Epithelial cell of esophagus (primary cell): ENCODE measurements at regions not wholly inside any gene's neighbourhood (a gene's known extent, or its start where the extent isn't known, plus 50 kb on each side); places are given as distances from the start of the nearest gene placed in this dataset.

Experiments
- DNase-seq: peaks from one replicate; pipeline ENCODE4 v3.0.0; 2010; ENCODE audit warnings: low read depth
- H3K4me3 ChIP-seq: 2 replicates; pipeline ENCODE4 v1.5.1; 2011; ENCODE audit warnings: mild to moderate bottlenecking, low read length, control low read depth
- TF ChIP-seq, protein P1 (sequence below): IDR thresholded peaks from 2 replicates; pipeline ENCODE4 v1.5.1; 2011; ENCODE audit warnings: low read depth, mild to moderate bottlenecking, low read length, control low read depth, inconsistent platforms; ENCODE audit not compliant: insufficient read depth; ENCODE audit errors: missing control alignments

DNA sequence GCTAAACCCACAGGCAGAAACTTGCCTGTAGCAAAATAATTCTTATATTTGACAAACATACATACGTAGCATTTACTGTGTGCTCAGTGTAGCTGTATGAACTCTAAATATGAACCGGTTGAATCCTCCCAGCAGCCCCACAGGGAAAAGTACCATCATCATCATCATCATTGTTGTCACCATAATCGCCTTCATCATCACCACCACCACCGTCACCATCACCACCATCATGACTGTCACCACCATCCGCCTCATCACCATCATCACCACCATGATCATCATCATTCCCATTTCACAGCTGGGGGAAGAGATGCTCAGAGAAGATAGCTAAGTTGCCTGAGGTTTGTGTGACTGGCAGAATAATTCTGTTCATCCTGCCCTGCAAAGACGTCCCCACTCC is 81.7 kb downstream of the IRF8 start:
- TF ChIP-seq, protein P1, sequence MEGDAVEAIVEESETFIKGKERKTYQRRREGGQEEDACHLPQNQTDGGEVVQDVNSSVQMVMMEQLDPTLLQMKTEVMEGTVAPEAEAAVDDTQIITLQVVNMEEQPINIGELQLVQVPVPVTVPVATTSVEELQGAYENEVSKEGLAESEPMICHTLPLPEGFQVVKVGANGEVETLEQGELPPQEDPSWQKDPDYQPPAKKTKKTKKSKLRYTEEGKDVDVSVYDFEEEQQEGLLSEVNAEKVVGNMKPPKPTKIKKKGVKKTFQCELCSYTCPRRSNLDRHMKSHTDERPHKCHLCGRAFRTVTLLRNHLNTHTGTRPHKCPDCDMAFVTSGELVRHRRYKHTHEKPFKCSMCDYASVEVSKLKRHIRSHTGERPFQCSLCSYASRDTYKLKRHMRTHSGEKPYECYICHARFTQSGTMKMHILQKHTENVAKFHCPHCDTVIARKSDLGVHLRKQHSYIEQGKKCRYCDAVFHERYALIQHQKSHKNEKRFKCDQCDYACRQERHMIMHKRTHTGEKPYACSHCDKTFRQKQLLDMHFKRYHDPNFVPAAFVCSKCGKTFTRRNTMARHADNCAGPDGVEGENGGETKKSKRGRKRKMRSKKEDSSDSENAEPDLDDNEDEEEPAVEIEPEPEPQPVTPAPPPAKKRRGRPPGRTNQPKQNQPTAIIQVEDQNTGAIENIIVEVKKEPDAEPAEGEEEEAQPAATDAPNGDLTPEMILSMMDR: no peak
- no peak overlapping the region for H3K4me3 ChIP-seq

DNA sequence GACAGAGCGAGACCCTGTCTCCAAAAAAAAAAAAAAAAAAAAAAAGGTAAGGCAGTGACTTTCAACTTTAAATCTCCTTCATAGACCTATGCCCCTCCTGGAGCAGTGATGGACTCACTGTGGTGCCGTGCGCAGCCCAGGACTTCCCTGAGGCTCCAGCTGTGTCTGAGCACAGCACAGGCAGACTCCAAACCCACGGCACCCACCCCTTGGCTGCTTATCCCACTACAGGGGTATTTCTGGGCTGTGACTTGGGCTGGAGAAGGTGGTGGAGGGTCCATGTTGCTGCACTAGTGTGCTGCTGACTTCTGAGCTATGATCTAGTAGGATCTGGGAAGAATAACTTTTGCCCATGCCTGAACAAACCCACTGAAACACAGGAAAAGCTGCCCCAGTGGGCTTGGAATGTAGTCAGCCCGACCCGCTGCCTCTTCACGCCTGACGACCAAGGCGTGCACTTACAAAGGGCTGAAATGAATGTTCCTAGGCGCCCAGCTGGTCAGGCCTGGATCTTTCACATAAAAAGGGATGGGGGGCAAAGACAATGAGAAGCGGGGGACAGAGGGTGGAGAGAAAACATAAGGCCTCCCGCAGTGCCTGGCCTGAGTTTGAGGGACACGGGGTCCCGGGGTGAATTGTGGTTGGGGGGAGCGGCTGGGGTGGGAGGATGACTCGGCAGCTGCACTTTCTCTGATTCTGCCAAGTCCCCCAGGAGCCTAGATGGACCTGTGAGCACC is 83.0 kb downstream of the IRF8 start:
- DNase-seq: no peak
- no peak overlapping the region for H3K4me3 ChIP-seq
- TF ChIP-seq, protein P1: no peak

More for the DNA sequence above, 81.7 kb downstream of the IRF8 start:
- DNase-seq: no peak

- TF ChIP-seq, protein P1: no peak
- no peak overlapping the region for H3K4me3 ChIP-seq
- no peak for DNase-seq
Observed at GRCh38 chr16:85982563-85982939, 83.6 kb downstream of the IRF8 start.

DNA sequence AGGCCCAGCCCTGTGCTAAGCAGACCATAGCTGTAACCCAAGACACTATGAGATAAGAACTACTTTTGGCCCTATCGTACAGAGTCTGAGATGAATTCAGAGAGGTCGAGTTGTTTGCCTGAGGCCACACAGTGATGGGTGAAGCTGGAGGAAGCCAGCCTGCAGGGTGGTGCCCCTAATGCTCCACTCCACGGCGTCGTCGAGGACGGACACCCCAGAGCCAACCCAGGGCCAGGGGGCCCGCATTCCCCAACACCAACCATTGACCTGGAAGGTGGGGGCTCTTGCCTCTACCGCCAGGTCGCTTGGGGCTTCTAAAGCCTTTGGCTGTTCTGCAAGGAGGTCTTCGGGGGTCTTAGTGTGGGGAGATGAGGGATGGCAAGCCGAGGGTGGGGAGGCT is 84.1 kb downstream of the IRF8 start:
- no peak for DNase-seq
- H3K4me3 ChIP-seq: no peak overlapping the region
- TF ChIP-seq, protein P1: no peak

- no peak overlapping the region for H3K4me3 ChIP-seq
- TF ChIP-seq, protein P1: no peak
- no peak for DNase-seq
Observed at GRCh38 chr16:85983606-85984230, 84.8 kb downstream of the IRF8 start.

DNA sequence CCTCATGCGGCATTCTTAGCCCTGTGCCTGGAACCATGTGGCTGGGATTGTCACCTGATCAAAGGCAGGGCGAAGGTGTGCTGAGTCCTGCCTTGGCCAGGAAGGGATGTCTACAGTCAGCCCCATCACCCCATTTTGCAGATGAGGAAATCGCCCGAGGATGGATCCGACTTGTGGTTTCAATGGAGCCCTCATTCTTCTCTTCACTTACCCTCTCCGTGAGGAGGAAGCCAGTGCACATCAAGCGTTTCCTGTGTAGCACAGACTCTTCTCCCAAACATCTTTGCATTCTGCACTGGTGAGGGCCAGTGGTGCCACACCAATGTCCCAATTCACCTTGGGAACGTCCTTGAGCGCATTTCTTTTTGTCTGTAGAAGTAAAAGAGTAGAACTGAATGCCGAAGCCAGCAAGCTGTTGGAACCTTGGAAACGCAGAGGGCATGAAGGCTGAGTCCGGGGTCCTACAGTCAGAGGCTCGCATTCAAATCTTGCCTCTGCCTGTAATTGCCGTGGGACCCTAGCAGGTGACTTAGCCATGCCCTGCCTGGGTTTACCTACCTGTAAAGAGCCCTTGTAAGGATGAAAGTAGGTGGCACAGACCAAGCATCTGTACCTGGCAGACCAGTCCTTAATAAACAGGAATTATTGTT is 85.4 kb downstream of the IRF8 start:
- TF ChIP-seq, protein P1: no peak
- no peak overlapping the region for H3K4me3 ChIP-seq
- no peak for DNase-seq
